SK-N-SH treated with all-trans-retinoic acid at 6 μM for 48 hours (cell line): ENCODE measurements at regions not wholly inside any gene's neighbourhood (a gene's known extent, or its start where the extent isn't known, plus 50 kb on each side); places are given as distances from the start of the nearest gene placed in this dataset.

Experiments
- ATAC-seq: fragments of 200-7000 bp; cut with Tn5 transposase; 3 replicates; pipeline ENCODE4 v1.9.1; 2020; ENCODE audit warnings: mild to moderate bottlenecking, moderate library complexity
- ARNTL ChIP-seq: fragments of 450-650 bp; formaldehyde crosslinking; IDR thresholded peaks from 2 replicates; pipeline ENCODE4 v1.5.0; 2020; ENCODE audit warnings: low read depth, mild to moderate bottlenecking, moderate library complexity, borderline replicate concordance
- BACH2 ChIP-seq: fragments of 250-450 bp; sonication (Bioruptor Pico); IDR thresholded peaks from 2 replicates; pipeline ENCODE4 v1.9.0; 2021; ENCODE audit warnings: mild to moderate bottlenecking, borderline replicate concordance
- CSDC2 ChIP-seq: fragments of 250-450 bp; sonication (Bioruptor Pico); IDR thresholded peaks from 2 replicates; pipeline ENCODE4 v1.5.0; 2020; ENCODE audit warnings: mild to moderate bottlenecking, moderate library complexity
- CSRNP3 ChIP-seq: fragments of 250-450 bp; sonication (Bioruptor Pico); IDR thresholded peaks from 2 replicates; pipeline ENCODE4 v1.5.1; 2021; ENCODE audit warnings: mild to moderate bottlenecking, moderate library complexity
- ESRRG ChIP-seq: fragments of 250-450 bp; sonication (Bioruptor Pico); IDR thresholded peaks from 2 replicates; pipeline ENCODE4 v1.6.1; 2021; ENCODE audit warnings: mild to moderate bottlenecking
- GLIS3 ChIP-seq: fragments of 250-450 bp; sonication (Bioruptor Pico); IDR thresholded peaks from 2 replicates; pipeline ENCODE4 v1.5.0; 2020; ENCODE audit warnings: mild to moderate bottlenecking, moderate library complexity
- ISL1 ChIP-seq: fragments of 250-450 bp; sonication (Bioruptor Pico); IDR thresholded peaks from 2 replicates; pipeline ENCODE4 v2.1.2; 2022; ENCODE audit warnings: mild to moderate bottlenecking, moderate library complexity
- OSR1 ChIP-seq: fragments of 250-450 bp; sonication (Bioruptor Pico); IDR thresholded peaks from 2 replicates; pipeline ENCODE4 v1.8.0; 2022; ENCODE audit warnings: moderate library complexity, mild to moderate bottlenecking, inconsistent platforms
- POU6F1 ChIP-seq: fragments of 250-450 bp; sonication (Bioruptor Pico); IDR thresholded peaks from 2 replicates; pipeline ENCODE4 v1.8.0; 2021; ENCODE audit warnings: low read depth, mild to moderate bottlenecking, moderate library complexity, borderline replicate concordance
- RARB ChIP-seq: fragments of 250-450 bp; sonication (Bioruptor Pico); IDR thresholded peaks from 2 replicates; pipeline ENCODE4 v1.8.0; 2021; ENCODE audit warnings: mild to moderate bottlenecking, moderate library complexity
- SNAI2 ChIP-seq: fragments of 250-450 bp; sonication (Bioruptor Pico); IDR thresholded peaks from 2 replicates; pipeline ENCODE4 v1.5.0; 2020; ENCODE audit warnings: mild to moderate bottlenecking, moderate library complexity
- TOX ChIP-seq: fragments of 250-450 bp; sonication (Bioruptor Pico); IDR thresholded peaks from 2 replicates; pipeline ENCODE4 v1.8.0; 2021; ENCODE audit warnings: mild to moderate bottlenecking, moderate library complexity, borderline replicate concordance
- ZC3H10 ChIP-seq: fragments of 250-450 bp; sonication (Bioruptor Pico); IDR thresholded peaks from 2 replicates; pipeline ENCODE4 v1.5.1; 2021; ENCODE audit warnings: mild to moderate bottlenecking, moderate library complexity
- ZFP3 ChIP-seq: fragments of 250-450 bp; sonication (Bioruptor Pico); IDR thresholded peaks from 2 replicates; pipeline ENCODE4 v1.5.0; 2020; ENCODE audit warnings: mild to moderate bottlenecking, moderate library complexity
- ZFP30 ChIP-seq: fragments of 450-650 bp; formaldehyde crosslinking; IDR thresholded peaks from 2 replicates; pipeline ENCODE4 v1.5.0; 2022; ENCODE audit warnings: mild to moderate bottlenecking, moderate library complexity
- ZNF565 ChIP-seq: fragments of 450-650 bp; formaldehyde crosslinking; conservative IDR thresholded peaks from 2 replicates; pipeline ENCODE4 v1.5.0; 2020; ENCODE audit warnings: low read depth, mild to moderate bottlenecking, moderate library complexity
- ZNF70 ChIP-seq: fragments of 450-650 bp; formaldehyde crosslinking; IDR thresholded peaks from 2 replicates; pipeline ENCODE4 v1.5.0; 2020; ENCODE audit warnings: mild to moderate bottlenecking, moderate library complexity
- ZNF8 ChIP-seq: fragments of 450-650 bp; formaldehyde crosslinking; IDR thresholded peaks from 2 replicates; pipeline ENCODE4 v1.5.0; 2020; ENCODE audit warnings: mild to moderate bottlenecking, moderate library complexity
- TF ChIP-seq, protein P1 (sequence below): fragments of 250-450 bp; sonication (Bioruptor Pico); IDR thresholded peaks from 2 replicates; pipeline ENCODE4 v1.5.1; 2020; ENCODE audit warnings: low read depth, mild to moderate bottlenecking, moderate library complexity

DNA sequence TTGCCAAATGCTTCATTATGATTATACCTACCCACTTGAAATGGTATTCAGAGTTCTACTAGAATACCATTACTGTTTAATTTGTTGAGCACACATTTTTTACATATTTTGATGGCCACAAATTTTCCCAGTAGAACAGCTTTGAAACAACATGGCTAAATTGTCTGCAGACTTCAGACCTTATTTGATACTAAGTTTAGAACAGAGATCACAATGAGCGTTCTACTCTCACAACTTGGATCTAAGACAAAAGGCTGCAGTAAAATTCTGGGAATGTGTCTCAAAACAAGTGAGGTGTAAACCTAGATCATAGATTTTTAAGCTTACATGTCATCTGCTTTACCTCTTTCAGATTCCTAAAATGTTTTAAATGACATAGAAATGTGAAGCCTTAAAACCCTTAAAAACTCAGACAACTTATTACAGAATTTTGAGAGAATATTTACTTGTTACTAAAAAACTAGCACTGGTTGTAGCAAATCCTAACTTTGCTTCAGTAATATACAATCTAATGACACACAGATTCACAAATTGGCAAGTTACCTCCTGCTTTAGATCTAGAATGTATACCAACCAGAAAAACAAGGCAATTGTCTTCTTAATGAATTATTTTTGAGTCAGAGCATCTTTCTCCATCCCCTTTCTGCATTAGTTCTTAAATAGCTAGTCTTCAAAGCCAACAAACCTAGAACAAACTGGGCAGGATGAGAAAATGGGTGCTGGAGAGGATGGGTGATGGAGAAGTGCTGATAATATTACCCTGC is 243.3 kb downstream of the SLC7A11 start:
- peak; percentile 87 for ATAC-seq
- TF ChIP-seq SNAI2 (CRISPR knock-in tag): no peak
- peak; percentile 50 for TF ChIP-seq ISL1 (CRISPR knock-in tag)

DNA sequence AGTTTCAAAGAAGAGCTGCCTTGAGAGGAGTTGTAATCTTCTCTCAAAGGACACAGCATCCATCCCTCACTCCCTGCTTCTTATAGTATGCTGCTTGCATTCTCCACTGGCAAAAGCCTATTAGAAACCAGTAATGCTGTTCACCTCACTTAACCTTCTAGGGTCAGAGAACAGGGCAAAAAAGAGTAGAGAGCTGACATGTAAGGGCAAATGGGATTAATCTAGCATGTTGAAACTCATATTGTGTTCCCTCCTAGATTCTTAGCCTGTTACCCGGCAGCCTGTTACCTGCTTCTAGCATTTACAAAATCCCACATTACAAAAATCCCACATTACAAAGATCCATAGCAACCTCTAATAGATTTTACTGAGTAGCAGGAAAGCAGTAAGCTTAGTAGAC is 244.7 kb downstream of the SLC7A11 start:
- no peak for TF ChIP-seq GLIS3 (CRISPR knock-in tag)
- no peak for TF ChIP-seq ESRRG (CRISPR knock-in tag)
- no peak for TF ChIP-seq CSDC2 (CRISPR knock-in tag)
- no peak for TF ChIP-seq ZNF8 (CRISPR knock-in tag)
- TF ChIP-seq ISL1 (CRISPR knock-in tag): no peak
- no peak for TF ChIP-seq CSRNP3 (CRISPR knock-in tag)
- TF ChIP-seq ZC3H10 (CRISPR knock-in tag): no peak
- no peak for TF ChIP-seq ZNF565 (CRISPR knock-in tag)
- no peak for TF ChIP-seq POU6F1 (CRISPR knock-in tag)
- TF ChIP-seq, all 23 proteins: peak for 0
- no peak for ATAC-seq

- no peak for TF ChIP-seq TOX
- TF ChIP-seq ZFP30 (CRISPR knock-in tag): no peak
- no peak for TF ChIP-seq ZNF70 (CRISPR knock-in tag)
- no peak for TF ChIP-seq RARB (CRISPR knock-in tag)
- TF ChIP-seq, protein P1, sequence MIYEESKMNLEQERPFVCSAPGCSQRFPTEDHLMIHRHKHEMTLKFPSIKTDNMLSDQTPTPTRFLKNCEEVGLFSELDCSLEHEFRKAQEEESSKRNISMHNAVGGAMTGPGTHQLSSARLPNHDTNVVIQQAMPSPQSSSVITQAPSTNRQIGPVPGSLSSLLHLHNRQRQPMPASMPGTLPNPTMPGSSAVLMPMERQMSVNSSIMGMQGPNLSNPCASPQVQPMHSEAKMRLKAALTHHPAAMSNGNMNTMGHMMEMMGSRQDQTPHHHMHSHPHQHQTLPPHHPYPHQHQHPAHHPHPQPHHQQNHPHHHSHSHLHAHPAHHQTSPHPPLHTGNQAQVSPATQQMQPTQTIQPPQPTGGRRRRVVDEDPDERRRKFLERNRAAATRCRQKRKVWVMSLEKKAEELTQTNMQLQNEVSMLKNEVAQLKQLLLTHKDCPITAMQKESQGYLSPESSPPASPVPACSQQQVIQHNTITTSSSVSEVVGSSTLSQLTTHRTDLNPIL (CRISPR knock-in tag): no peak
- ATAC-seq: peak; percentile 52; the same call in 2 of the 3 replicates
These were observed 247.3 kb downstream of the SLC7A11 start for GRCh38 chr4:137994853-137995252.

DNA sequence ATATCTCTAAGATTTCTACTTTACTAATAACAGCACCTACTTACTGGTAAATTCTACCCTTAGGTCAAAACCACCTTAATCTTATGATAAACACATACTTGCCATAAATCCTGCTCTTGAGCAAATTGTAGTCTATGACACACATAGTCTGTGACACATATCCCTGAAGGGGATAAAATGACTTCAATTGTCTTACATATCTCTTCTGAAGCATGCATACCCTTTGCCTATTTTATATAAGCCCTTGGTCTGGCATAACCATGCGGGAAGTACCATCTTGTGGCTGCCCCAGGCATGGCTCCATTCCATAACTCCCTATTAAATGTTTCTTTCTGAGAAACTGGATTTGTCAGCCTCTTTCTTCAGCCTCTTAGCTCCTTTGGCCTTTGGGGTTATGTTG is 248.9 kb downstream of the SLC7A11 start:
- TF ChIP-seq ZNF8 (CRISPR knock-in tag) (no peak), ARNTL (CRISPR knock-in tag) (no peak), RARB (CRISPR knock-in tag) (no peak), ZNF70 (CRISPR knock-in tag) (no peak), ISL1 (CRISPR knock-in tag) (no peak), SNAI2 (CRISPR knock-in tag) (no peak)
- TF ChIP-seq, protein P1 (CRISPR knock-in tag): no peak
- TF ChIP-seq, all 23 proteins: peak for 0
- ATAC-seq: no peak

DNA sequence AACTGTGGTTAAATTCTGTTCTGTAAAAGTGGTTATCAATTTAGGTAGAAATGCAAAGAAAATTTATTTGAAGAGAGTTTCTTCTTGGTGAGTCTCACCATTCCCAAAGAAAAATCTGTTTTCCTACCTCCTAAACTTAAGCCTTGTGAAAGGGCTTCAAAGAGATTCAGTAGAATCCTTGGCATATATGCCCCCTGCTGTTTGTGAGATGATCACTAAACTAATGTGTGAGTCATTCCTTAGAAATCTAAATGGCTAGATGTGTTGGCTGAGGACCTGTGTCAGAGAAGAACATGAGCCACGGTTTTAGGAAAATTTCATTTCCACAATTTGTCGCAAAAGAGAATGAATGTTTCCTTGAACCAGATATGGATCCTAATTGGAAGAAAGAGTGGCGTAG is 260.9 kb downstream of the SLC7A11 start:
- peak; percentile 50; the same call in 1 of the 3 replicates for ATAC-seq
- TF ChIP-seq CSRNP3 (CRISPR knock-in tag) (no peak), OSR1 (CRISPR knock-in tag) (no peak), BACH2 (CRISPR knock-in tag) (no peak), RARB (CRISPR knock-in tag) (no peak), POU6F1 (CRISPR knock-in tag) (no peak), TOX (no peak), ZFP3 (CRISPR knock-in tag) (no peak)
- TF ChIP-seq, protein P1 (CRISPR knock-in tag): no peak
- TF ChIP-seq, all 23 proteins: peak for 0
